Fibroblast of lung (primary cell): ENCODE measurements at regions not wholly inside any gene's neighbourhood (a gene's known extent, or its start where the extent isn't known, plus 50 kb on each side); places are given as distances from the start of the nearest gene placed in this dataset.
"Not testable (repeated sequence)": the region's sequence is repeated elsewhere in the genome, so short reads cannot be mapped to it uniquely, and the experiment has no call there.

ENCODE experiments used
- DNase-seq, 2 donors: peaks; one replicate each; pipeline versions ENCODE4 v3.0.0 to v3.0.0-alpha.2; 2010; ENCODE audit warnings: low read depth in 2 of 2
- H2AFZ ChIP-seq: 2 replicates; pipeline ENCODE4 v1.5.1; 2012; ENCODE audit warnings: low read length, control low read depth, inconsistent platforms
- H3K27ac ChIP-seq: 2 replicates; pipeline ENCODE4 v1.5.1; 2011; ENCODE audit warnings: low read length, control low read depth; ENCODE audit not compliant: insufficient read depth
- H3K27me3 ChIP-seq: 2 replicates; pipeline ENCODE4 v1.5.1; 2011; ENCODE audit warnings: mild to moderate bottlenecking, low read length; ENCODE audit not compliant: control insufficient read depth, insufficient read depth
- H3K36me3 ChIP-seq: 2 replicates; pipeline ENCODE4 v1.5.1; 2011; ENCODE audit warnings: low read length; ENCODE audit not compliant: control insufficient read depth, insufficient read depth
- H3K4me1 ChIP-seq: 2 replicates; pipeline ENCODE4 v1.5.1; 2011; ENCODE audit warnings: low read length; ENCODE audit not compliant: control insufficient read depth, insufficient read depth; ENCODE audit errors: extremely low read depth
- H3K4me2 ChIP-seq: 2 replicates; pipeline ENCODE4 v1.5.1; 2011; ENCODE audit warnings: low read length, control low read depth; ENCODE audit not compliant: insufficient read depth; ENCODE audit errors: extremely low read depth
- H3K4me3 ChIP-seq, 4 experiments: fragments of 200-600 bp in 1 of 4; sonication (generic) in 1 of 4; replicated peaks in 1 of 4; 2 replicates each; pipeline ENCODE4 v1.5.1; 2011 to 2016; ENCODE audit warnings: low read length in 4 of 4, low read depth in 3 of 4, mild to moderate bottlenecking in 3 of 4, control low read depth in 2 of 4, inconsistent platforms in 1 of 4, mixed read lengths in 1 of 4; ENCODE audit not compliant: insufficient read depth in 1 of 4; ENCODE audit errors: control extremely low read depth in 1 of 4
- H3K79me2 ChIP-seq: 2 replicates; pipeline ENCODE4 v1.5.1; 2012; ENCODE audit warnings: mild to moderate bottlenecking, low read length, inconsistent platforms; ENCODE audit not compliant: control insufficient read depth, insufficient read depth
- H3K9ac ChIP-seq: 2 replicates; pipeline ENCODE4 v1.5.1; 2011; ENCODE audit warnings: mild to moderate bottlenecking, low read length, control low read depth; ENCODE audit not compliant: insufficient read depth
- H3K9me3 ChIP-seq: 2 replicates; pipeline ENCODE4 v1.5.1; 2012; ENCODE audit warnings: low read depth, low read length; ENCODE audit not compliant: control insufficient read depth, insufficient read depth
- H4K20me1 ChIP-seq: 2 replicates; pipeline ENCODE4 v1.5.1; 2011; ENCODE audit warnings: low read length; ENCODE audit not compliant: control insufficient read depth, insufficient read depth; ENCODE audit errors: extremely low read depth
- CTCF ChIP-seq, 2 donors: IDR thresholded peaks in 1 of 2; conservative IDR thresholded peaks in 1 of 2; 1 replicate in 1 of 2; 2 replicates in 1 of 2; pipeline ENCODE4 v1.5.1; 2011 to 2012; ENCODE audit warnings: low read length in 2 of 2, control low read depth in 1 of 2, inconsistent platforms in 1 of 2, low read depth in 1 of 2, mild to moderate bottlenecking in 1 of 2
- EZH2 ChIP-seq: IDR thresholded peaks from 2 replicates; pipeline ENCODE4 v1.5.1; 2012; ENCODE audit warnings: low read length, control low read depth, mild to moderate bottlenecking; ENCODE audit errors: missing control alignments

- Histone ChIP-seq H3K9ac (no peak overlapping the region), H4K20me1 (no peaks in the 10 kb centered on the region), H3K4me1 (no peaks in the 10 kb centered on the region), H3K4me3 (no peak overlapping the region), H3K27ac (no peak overlapping the region), H3K36me3 (no peaks in the 10 kb centered on the region), H3K79me2 (no peaks in the 10 kb centered on the region), H3K27me3 (no peaks in the 10 kb centered on the region), H2AFZ (no peak overlapping the region), H3K9me3 (no peaks in the 10 kb centered on the region), H3K4me2 (no peak overlapping the region)
- DNase-seq: no peak
- TF ChIP-seq CTCF (conservative IDR thresholded peaks at IDR 0.05 in 1 of 2, IDR thresholded peaks at IDR 0.05 in 1 of 2; ENCODE audit: low read depth in 1 of 2, low read length in 2 of 2) (no peak), EZH2 (no peak)
Observed at GRCh38 chr18:32867936-32868335, 95.1 kb upstream of the KLHL14 start.

GRCh38 chr18:32867330-32867729 is 94.5 kb upstream of the KLHL14 start:
- Histone ChIP-seq H3K36me3 (no peaks in the 10 kb centered on the region), H3K4me3 (no peak overlapping the region), H2AFZ (no peak overlapping the region), H3K79me2 (no peaks in the 10 kb centered on the region), H3K27me3 (no peaks in the 10 kb centered on the region), H3K4me2 (no peak overlapping the region), H3K27ac (no peak overlapping the region), H3K9ac (no peak overlapping the region), H4K20me1 (no peaks in the 10 kb centered on the region), H3K4me1 (no peaks in the 10 kb centered on the region), H3K9me3 (no peaks in the 10 kb centered on the region)
- TF ChIP-seq EZH2 (no peak), CTCF (conservative IDR thresholded peaks at IDR 0.05 in 1 of 2, IDR thresholded peaks at IDR 0.05 in 1 of 2; ENCODE audit: low read depth in 1 of 2, low read length in 2 of 2) (no peak)
- DNase-seq: no peak

GRCh38 chr18:32862031-32862430 is 89.2 kb upstream of the KLHL14 start:
- not testable (repeated sequence) for H3K4me1 ChIP-seq, H4K20me1 ChIP-seq, H3K4me3 ChIP-seq, H3K27me3 ChIP-seq, H3K9me3 ChIP-seq, H3K9ac ChIP-seq, H2AFZ ChIP-seq, H3K27ac ChIP-seq, H3K36me3 ChIP-seq, DNase-seq, H3K79me2 ChIP-seq, H3K4me2 ChIP-seq

- Histone ChIP-seq H3K27ac (no peak overlapping the region), H3K9me3 (no peaks in the 10 kb centered on the region), H3K9ac (no peak overlapping the region), H2AFZ (no peak overlapping the region), H3K4me1 (no peaks in the 10 kb centered on the region), H4K20me1 (no peaks in the 10 kb centered on the region), H3K79me2 (no peaks in the 10 kb centered on the region), H3K4me3 (no peak overlapping the region), H3K27me3 (no peaks in the 10 kb centered on the region), H3K36me3 (no peaks in the 10 kb centered on the region), H3K4me2 (no peak overlapping the region)
- no peak for TF ChIP-seq EZH2
- TF ChIP-seq CTCF (conservative IDR thresholded peaks at IDR 0.05 in 1 of 2, IDR thresholded peaks at IDR 0.05 in 1 of 2; ENCODE audit: low read depth in 1 of 2, low read length in 2 of 2): no peak
- peak in 1 of 2 donors; percentile 34 for DNase-seq
Observed at GRCh38 chr18:32851936-32852335, 79.1 kb upstream of the KLHL14 start.
